ENCODE measurements at regions not wholly inside any gene's neighbourhood (a gene's known extent, or its start where the extent isn't known, plus 50 kb on each side); places are given as distances from the start of the nearest gene placed in this dataset.
"Not testable (repeated sequence)": the region's sequence is repeated elsewhere in the genome, so short reads cannot be mapped to it uniquely, and the experiment has no call there.

DNA sequence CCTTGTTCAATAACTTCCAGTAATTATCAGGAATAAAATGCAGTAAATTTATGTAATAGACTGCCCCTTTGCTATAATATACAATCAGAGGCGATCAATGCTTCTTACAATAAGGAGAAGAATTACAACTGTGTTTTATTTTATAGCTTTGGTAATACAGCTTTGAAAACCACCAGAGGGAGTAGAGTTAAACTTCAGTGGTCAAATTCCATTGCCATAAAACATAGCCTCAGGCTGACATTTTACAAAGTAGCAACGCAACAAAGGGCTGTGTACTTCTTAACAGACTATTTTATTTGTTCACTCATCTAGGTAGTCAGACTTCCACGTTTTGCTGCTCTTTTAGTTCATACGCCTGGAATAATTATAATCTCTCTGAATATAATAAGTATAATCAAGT is 58.5 kb downstream of the TEX13C start:
- DNase-seq (ENCODE audit: low spot score) = peak; percentile 1

DNA sequence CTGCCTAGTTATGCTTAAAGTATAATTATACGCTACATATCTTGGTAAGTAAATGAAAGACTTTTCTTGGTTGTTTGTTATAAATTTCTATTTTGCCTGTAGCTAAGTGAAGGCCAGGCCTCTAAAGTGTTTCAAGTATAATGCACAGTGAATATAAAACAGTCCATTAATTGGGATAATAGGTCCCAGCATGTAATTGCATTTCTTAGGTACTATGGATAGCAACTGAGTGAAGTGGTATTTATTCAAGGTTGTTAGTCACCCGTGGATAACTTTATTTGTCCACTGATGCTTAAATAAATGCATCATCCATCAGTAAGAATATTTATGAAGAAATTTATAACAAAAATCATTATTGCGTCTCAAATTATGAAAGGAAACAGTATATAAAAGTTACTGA is 59.1 kb downstream of the TEX13C start:
- DNase-seq (ENCODE audit: low spot score) = no peak

DNA sequence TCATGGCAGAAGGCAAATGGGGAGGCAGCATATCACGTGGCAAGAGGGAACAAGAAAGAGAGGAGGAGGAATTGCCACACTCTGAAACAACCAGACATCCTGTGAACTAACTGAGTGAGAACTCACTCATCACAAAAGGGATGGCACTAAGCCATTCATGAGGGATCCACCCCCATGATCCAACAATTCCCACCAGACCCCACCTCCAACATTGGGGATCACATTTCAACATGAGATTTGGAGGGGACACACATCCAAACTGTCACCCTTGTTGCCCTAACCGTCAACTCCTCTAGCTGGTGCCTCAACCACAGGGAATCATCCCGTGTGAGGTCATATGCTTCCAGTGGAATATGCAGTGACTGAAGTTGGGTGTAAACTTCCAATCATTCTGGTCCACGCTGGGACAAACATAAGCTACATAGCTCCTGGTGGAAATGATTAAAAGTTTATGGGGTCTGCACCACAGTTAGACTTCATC is 62.5 kb downstream of the TEX13C start:
- no peak for DNase-seq (ENCODE audit: low spot score)

DNA sequence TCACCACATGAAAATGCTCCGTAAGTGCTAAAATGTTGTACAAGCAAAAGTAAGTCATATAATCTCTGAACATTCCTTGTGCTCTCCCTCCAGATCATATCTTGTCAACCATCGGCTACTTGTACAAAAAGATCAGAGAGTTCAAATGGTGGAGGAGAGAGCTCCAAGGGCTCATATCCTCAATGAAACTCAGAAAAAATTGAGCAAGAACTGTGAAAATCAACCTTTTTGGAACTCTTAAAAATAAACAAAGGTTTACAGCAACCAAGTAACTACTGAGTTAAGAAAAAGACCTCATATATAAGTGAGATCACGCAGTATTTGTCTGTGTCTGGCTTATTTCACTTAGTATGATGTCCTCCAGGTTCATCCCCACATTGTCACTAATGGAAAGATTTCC is 63.2 kb downstream of the TEX13C start:
- no peak for DNase-seq (ENCODE audit: low spot score)

DNA sequence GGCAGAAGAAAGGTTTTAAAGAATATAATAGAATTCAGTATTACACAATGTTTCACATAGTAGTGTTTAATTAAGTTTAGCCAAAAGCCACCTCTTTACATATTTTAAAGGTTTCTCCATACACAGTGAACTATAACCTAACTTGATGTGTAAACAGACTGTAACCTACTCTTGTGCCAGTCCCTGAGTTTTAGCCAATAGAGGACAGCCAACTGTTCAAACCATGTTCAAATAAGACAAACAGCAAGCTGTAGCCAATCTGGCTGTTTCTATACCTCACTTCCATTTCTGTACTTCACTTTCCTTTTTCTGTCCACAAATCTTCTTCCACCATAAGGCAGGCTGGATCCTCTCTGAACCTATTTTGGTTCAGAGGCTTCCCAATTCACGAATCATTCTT is 65.2 kb downstream of the TEX13C start:
- DNase-seq (ENCODE audit: low spot score) = no peak

DNA sequence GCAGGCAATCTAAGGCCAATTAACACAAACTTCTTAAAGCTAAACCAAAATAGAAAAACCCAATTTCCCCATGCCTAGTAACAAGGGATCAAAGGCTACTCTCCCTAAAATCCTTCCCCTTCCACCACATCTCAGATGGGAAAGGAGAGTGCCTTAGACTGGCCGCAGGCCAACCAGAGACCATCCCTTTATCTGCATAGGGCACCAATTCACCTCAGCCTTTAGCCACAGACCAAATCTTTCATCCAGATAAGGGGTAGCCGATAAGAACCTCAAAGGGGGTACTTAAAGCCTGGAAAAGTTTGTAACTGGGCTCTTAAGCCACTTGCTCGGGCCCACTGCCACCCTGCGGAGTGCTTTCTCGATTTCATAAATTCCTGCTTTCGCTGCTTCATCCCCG is 68.3 kb downstream of the TEX13C start:
- DNase-seq (ENCODE audit: low spot score) = no peak

DNA sequence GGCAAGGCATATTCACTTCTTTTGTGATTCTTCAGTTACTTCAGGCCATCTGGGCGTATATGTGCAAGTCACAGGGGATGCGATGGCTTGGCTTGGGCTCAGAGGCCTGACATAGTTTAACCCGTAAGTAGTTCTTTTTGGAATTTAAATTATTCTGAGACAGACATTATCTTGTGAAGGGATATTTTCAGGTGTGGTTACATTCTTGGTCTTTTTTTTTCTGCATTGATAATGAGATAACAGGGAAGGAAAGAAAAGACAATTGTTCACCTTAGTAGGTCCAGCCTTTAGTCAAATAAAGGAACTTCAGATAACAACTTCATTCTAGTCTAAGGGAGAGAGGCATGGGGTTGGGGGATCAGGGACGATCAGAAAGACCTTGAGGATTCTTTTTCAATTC is 74.8 kb downstream of the TEX13C start:
- DNase-seq (ENCODE audit: low spot score) = no peak

DNA sequence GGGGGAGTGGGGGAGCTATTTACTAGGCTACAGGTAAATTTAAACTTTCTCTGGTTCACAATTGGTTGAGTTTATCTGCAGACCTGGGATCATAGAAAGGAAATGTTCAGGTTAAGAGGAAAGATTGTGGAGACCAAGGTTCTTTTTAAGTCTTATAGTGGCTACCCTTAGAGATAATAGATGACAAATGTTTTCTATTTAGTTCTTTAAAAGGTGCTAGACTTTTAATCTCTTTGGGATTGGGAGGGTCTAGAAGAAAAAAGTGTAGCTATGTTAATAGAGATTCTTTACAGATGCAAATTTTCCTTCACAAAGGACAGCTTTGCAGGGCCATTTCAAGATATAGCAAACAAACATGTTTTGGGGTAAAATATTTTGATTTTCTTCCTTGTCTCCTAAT is 76.0 kb downstream of the TEX13C start:
- no peak for DNase-seq (ENCODE audit: low spot score)

DNA sequence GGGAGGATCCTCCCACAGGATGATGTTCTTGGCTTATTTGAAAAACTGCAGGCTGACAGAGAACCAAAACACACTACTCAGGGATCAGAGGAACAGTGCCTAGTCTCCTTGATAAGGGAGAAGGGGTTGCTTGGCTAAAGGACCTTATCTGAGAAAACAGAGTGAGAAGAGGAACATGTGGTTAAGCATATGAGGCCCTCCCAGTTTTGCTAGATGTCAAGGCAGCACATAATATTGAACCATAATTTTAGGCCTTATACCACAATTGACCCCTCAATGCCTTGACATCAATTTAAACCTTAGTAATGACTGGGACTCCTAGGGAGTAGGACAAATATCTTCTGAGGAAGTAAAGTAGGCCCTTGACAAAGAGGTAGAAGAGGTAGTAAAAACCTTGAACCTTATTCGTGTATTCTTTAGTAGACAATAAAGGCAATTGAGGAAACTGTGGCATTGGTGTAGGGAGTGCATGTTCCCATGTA is 79.3 kb downstream of the TEX13C start:
- no peak for DNase-seq (ENCODE audit: low spot score)

DNA sequence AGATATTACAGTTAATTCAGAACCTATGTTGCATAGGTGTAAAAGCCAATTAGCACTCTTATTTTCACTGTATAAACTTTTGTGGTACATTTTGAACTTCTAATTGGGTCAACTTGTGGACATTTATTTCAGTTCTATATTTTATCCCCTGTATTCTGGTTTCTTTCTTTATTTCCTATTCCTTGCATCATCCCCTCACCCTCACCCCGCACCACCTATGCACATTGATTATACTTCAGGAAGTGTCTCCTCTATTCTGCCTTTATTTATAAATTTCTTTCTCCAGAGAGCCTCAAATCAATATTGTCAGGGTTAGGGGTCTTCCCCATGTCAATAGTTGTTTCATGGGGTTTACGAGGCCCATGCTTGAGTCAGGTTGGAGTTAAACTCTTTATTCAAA is 83.1 kb downstream of the TEX13C start:
- no peak for DNase-seq (ENCODE audit: low spot score)

DNA sequence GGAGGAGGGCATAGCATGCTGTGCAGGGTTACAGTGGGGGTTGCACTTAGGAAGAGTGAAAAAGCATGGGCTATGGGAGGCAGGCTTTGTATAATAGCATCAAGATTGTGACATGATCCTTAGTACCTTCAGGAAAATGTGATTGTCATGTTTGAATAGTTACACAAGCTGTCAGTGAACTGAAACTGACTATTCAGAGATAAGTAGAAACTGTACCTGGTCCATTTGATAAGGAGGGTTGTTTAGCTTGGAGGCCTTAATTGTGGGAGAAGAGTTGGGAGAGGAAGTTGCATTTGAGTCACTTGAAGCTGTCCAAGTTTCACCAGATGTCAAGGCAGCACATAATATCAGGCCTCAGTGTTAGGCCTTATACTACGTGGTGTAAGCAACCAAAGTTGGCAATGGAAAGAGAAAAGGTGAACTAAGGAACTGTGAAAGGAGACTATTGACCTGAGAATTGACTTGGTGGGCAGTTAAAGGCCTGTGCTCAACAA is 85.0 kb downstream of the TEX13C start:
- no peak for DNase-seq (ENCODE audit: low spot score)

DNA sequence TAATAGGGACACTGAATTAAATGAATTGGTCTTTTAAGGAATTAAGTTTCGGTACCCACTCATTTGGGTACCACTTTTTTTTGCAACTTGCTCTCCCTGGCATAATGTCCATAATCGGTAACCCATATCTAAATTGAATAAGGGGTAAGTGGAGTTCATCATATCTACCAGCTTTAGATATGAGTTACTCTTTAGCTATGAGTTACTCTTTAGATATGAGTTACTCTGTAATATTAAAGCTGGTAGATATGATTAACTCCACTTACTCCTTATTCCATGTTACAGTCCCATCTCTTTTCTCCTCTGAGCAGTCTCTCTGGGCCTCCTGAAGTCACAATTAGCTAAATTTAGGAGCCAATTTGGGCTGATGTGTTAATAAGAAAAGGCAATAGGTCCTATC is 85.7 kb downstream of the TEX13C start:
- DNase-seq (ENCODE audit: low spot score) = no peak

DNA sequence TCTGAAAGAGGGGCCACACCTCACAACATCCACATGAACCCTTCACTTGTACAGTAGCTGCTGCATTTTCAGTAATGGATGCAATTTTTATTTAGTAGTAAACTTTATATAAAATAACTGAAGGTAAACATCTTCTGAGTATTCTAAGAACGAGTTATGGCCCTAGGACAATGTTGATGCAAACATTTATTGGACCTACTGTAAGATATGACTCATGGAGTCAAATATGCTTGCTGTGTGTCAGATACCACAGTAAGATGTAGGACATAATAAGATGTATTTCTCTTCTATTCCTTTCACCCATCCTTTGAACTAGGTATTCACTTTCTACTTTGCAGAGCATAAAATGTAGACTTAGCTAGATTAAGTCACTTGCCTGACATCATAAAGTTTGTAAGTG is 87.6 kb downstream of the TEX13C start:
- no peak for DNase-seq (ENCODE audit: low spot score)

DNA sequence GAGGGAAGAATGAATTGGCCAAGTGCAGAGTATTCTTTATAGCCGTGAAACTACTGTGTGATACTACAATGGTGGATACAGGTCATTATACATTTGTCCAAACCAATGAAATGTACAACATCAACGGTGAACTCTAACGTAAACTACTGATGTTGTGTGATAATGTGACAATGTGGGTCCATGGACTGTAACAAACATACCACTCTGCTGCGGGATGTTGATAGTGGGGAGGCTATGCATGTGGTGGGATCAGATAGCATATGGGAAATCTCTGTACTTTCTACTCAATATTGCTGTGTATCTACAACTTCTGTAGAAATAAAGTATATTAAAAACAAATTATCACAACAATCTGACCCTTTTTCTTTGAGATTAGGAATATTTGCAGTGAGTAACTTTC is 101.1 kb downstream of the TEX13C start:
- no peak for DNase-seq (ENCODE audit: low spot score)

DNA sequence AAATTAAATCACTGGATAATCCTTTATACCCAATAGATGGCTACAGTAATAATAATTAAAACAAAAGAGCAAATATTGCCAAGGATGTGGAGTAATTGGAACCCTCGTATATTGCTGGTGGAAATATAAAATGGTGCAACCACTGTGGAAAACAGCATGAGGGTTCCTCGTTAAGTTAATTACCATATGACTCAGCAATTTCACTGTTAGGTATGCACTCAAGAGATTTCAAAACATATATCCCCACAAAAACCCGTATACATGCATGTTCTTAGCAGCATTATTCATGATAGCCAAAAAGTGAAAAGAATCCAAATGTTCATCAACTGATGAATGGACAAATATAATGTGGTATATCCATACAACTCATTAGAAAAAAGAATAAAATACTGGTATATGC is 103.3 kb downstream of the TEX13C start:
- no peak for DNase-seq (ENCODE audit: low spot score)

DNA sequence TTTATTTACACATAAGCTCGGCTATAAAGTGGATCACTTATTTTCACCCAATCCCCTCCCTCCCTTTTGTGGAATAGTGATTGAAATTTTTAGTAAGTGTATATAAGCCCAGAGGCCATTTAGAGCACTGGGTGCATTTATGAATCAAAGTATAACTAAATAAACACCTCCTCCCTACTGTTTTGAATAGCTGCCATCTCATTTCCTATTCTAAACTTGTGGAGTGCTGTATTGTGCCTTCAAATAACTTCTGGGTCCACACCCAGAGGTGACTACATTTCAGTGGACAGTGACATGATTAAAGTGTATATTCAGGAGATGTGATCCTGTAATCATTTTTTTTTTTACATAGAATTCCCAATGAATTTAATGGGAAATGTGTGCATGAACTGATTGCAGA is 104.9 kb downstream of the TEX13C start:
- no peak for DNase-seq (ENCODE audit: low spot score)

DNA sequence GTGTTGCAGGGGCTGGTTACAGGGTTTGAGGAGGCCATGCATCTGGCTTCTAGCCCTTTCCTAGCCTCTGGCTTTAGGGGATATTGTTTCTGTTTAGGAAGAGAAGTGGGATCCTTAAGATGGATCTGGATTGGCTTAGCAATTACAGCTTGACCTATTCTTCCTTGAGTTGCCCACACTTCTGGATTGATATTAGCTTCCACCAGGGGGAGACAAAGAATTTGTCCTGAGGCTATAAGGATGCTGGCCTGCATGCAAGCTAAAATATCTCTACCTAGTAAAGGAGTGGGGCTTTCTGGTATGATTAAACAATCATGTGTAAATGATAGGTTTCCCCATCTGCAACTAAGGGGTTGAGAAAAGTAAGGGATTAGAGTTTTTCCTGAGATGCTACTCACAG is 117.2 kb downstream of the TEX13C start:
- DNase-seq (ENCODE audit: low spot score) = peak; percentile 10

DNA sequence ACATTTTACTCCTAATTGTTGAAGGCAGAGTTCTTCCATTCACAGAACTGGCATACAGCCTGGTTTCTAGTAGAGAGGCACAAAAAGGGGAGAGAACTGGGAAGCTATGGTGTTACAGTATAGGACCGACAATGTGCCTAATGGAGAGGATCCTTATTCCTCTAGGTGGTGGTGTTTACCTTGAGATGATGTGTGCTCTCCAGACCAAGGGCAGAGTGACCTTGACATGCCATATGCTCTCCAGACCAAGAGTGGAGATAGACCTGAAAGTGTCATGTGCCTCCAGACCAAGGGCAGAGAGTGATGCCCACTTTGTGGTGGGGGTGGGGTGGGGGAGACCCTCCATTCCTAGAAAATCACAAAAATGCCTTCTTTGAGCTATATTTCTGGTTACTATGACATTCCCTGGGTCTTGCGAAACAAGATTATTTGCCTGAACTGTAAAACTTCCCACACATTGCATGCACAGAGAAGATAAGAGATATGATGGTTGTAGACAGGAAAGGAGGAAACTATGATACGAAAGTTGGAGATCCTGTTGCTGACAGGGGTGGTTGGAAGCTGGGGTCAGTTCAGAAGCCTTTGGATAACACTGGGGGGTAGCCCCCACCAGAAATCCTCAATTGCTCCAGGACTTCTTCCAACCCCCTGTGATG is 119.7 kb downstream of the TEX13C start:
- DNase-seq (ENCODE audit: low spot score) = no peak

DNA sequence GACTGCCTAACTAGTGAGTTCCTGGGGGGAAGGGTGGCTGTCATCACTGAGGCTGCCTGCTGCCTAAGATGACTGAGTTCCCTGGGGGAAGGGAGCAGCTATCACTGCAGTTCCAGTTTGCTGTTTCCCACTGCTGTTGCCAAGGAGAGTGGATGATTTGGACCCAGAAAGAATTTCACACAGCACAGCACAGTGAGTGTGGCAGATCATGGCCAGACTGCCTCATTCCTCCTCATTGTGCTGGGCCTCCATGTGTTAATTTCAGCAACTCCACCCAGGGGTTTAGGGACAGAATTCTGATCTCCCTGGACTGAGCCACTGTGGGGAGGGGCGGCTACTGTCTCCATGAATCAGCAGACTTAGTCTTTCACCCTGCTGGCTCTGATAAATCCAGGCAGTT is 125.0 kb downstream of the TEX13C start:
- no peak for DNase-seq (ENCODE audit: low spot score)

DNA sequence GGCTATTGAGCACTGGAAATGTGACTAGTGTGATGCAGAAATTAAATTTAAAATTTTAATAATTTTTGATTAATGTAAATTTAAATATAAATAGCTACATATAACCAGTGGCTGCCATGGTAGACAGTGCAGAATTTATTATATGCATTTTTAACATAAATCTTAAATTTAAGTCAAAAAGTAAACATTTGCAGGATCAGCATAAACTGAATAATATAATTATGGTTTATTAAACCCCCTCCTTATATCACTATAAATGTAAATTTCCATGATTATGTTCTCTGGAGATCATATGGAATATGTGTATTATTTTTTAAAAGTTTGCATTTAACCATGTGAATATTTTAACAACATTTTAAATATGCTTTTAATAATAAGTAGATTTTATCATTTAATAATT is 155.8 kb downstream of the TEX13C start:
- DNase-seq (ENCODE audit: low spot score) = no peak

DNA sequence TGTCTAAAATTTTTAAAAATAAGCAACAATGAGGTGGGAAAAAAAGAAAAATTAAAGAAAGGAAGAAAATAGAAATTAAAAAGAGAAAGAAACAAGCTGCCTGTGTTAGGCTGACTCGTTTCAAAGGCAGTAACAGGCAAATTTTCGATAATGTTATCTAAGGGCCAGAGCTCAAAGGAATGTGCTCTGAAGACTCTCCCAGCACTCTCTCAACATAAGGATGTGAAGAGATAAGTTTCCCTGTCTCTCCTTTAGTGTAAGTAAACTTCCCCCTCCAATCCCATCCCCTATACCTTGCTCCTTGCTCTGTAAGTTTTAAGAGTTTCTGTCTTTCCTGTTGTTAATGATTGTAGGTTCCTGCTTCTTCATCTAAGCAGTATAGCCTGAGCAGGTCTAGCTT is 172.8 kb downstream of the TEX13C start:
- DNase-seq (ENCODE audit: low spot score) = no peak

DNA sequence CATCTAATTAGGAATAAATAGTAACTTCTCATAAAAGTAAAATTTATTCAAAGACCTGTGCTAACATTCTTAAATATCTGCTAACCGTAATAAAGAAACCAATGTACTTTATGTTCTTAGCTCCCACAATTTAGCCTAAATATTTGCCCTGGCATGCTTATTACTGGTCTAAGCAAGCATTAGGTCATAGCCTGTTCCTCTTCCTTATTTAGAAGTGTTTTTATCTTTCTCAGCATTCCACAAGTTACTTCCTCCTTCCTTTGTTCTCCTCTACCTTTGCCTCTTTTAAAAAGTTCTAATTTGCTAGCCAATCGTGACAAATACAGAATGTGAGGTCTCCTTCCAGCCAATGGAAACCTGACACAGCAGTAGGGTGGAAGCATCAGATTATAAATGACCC is 173.3 kb downstream of the TEX13C start:
- DNase-seq (ENCODE audit: low spot score) = not testable (repeated sequence)

DNA sequence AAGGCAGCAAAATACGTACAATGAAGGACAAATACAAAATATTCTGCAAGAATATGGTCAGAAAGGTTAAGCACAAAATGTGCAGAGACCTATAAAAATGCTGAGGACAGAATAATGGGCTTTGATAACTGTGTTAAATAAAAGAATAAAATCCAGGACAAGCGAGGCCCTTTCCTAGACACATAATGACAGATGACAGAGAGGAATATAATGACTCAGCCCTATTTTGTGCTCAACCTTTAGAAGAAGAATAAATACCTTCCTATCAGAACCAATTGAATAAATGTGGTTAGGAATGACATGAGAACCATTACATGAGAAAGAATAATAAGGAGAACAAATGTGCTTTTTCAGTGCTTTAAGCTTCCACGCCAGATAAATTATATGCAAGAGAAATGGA is 178.0 kb downstream of the TEX13C start:
- DNase-seq (ENCODE audit: low spot score) = no peak

DNA sequence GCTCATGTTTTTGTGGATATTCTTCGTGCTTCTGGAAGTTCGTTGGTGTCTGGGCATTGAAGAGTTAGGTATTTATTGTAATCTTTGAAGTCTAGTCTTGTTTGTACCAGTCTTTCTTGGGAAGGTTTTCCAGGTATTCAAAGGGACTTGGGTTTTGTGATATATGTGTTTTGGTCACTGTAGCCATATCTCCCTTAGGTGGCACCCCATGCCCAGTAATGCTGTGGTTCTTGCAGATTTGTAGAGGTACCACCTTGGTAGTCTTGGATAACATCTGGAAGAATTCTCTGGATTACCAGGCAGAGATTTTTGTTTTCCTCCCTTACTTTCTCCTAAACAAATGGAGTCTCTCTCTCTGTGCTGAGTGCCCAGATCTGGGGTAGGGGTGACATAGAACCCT is 184.1 kb downstream of the TEX13C start:
- DNase-seq (ENCODE audit: low spot score) = no peak

All from RKO (cell line).